ENCODE measurements at regions not wholly inside any gene's neighbourhood (a gene's known extent, or its start where the extent isn't known, plus 50 kb on each side); places are given as distances from the start of the nearest gene placed in this dataset.
"Not testable (repeated sequence)": the region's sequence is repeated elsewhere in the genome, so short reads cannot be mapped to it uniquely, and the experiment has no call there.

DNA sequence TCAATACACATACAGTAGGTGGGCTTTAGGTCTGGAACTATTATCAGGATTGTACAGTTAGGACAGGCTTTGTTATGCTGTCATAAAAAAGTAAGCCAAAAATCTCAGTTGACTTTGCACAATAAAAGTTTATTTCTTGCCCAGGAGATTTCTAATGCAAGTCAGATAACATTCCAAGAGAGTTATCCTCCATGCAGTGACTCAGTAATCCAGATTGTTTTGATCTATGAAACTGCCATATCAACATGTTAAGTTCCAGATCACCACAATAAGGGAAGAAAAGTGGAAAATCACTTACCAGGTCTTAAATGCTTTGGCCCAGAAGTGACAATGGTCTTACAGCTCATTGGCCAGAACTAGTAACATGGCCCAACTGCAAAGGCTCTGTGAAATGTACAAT, 636.2 kb upstream of the KLF12 start:
- no peak for DNase-seq

DNA sequence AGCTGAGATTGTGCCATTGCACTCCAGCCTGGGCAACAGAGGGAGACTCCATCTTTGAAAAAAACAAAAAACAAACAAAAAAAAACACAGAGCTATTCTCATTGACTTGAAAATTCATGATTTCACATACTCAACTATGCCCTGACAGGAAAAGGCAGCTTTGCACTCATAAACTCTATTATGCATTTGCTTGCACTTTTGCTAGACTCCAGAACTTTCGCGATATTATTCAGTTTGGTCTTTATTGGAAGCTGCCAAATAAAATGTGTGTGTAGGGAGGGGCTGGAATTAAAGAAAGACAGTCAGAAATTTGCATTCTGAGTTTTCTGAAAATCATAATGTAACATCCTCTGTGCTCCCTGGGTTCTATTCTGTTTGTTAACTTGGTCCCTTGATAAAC, 635.1 kb upstream of the KLF12 start:
- no peak for DNase-seq

DNA sequence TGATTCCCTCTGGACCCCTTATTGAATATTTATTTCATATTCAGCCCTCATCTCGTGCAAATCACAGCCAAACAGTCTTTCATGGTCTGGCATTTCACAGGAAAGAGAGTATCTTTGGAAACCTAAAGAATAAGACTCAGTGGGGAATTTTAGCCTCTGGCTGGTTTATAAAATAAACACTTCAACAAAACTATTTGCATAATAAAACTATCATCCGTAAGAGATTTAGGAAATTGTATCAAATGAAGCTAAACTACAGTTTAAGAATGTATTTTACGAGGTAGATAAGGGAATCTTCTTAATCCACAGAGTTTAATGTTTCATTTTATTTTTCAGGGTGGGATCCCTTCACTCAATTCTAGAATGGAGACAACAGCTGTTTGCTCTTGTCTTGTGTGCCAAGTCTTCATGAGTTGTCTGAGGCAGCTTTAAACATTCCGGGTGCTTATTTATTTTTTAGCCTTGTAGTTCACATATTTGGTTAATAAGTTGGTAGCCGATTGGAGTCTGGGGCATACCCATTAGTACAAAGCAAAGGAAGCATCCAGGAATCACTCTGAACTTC, 634.4 kb upstream of the KLF12 start:
- DNase-seq, result no peak

DNA sequence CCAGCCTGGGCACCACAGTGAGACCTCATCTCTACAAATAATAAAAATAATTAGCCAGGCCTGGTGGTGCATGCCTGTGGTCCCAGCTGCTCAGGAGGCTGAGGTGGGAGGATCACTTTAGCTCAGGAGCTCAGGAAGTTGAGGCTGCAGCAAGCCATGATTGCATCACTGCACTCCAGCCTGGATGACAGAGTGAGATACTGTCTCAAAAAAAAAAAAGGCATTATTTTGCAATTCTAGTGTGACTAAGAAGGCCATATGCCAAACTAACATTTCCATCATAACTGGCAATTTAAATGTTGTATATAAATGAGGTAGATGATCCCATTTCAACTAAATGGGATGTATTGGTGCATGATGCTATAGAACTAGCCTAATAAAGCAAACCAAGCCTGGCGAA, 632.8 kb upstream of the KLF12 start:
- DNase-seq, result no peak

DNA sequence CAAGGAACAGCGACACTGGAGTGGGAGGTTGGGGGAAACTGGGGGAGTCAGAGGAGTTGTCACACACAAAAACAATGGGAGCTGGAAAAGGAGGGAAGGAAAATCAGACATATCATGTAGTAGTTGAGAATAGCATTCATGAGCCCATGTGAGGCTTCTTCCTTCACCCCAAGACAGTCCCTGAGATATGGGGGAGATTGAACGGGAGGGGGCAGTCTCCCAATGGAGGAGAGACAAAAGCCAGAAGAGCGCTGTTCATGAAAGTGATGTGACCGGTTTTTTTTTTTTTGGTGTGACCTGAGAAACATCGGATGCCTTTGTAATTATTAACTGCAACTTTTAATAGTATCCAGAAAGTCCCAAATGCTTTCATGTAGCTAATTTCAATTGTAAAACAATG, 631.8 kb upstream of the KLF12 start:
- DNase-seq, result no peak

DNA sequence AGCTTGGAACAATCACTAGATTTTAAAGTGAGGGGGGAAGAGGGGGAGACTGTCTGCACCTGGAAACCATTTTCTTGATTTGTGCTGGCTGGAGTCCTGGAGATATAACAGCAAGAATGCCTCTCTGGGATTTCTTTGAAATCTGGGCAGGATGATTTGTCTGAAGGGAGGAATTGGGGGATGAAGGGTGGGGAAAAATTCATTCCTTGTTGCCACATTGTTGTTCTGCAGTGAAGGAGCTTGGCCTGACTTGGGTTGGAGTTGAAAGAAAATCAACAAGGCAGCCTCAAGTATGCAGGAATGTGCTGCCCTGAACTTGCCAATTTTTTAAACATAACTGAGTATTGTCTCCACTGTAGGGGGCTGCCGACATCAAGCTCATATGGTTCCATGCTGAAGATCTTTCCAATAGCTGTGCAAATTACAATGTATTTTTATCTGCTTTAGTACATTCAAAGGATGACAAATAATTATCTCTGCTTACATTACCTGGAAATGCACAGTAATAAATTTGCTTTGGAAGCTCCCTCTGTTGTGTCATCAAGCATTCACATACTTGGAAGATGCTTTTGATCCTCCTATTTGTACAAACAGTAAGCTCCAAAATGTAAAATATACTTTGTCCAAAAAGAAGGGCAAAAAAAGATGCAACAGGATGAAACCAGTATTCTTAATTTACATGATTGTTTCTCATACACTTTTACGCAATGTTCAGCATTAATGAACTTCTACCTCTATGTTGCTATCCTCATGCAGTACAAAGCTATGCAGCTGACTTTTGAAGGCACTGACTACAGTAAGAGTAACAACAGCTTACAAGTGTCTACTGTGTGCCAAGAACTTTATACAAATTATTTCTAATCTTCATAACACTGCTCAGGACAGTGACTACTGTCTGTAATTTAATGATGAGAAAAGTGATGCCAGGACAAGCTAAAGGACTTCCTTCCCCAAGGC, 627.9 kb upstream of the KLF12 start:
- DNase-seq, result no peak

DNA sequence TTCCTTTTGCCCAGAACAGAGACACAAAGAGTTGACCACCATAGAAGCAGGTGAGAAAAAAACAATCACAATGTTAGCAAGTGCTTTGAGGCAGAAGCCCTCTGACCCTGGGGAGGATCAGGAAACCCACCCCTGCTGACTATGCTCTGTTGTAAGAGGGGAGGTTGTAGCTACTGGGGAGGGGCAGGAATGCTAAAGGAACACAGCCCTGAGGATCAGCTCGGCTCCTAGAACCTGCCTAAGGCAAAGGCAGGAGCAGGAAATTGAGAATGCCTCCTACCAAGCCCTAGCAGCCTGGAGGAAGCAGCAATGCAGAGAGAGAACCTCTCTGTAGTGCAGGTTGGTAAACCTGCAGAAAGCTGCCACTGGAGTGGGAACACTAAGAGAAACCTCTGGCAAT, 624.0 kb upstream of the KLF12 start:
- DNase-seq, result no peak

DNA sequence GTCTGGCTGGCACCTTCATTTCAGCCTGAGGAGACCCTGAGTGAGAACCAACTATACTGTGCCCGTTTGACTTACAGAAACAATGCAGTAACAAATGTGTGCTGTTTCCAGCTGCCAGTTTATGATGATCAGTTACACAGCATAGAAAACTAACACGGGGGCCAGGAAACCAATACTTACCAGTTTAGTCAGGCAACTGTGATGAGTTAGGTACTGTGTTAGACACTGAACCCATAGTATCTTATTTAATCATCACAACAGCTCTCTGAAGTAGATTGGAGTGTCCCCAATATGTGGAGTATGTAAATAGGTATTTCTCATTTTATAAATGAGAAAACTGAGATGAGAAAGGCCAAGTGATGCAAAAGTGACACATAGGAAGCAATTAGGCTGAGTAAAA, 620.9 kb upstream of the KLF12 start:
- DNase-seq, result no peak

DNA sequence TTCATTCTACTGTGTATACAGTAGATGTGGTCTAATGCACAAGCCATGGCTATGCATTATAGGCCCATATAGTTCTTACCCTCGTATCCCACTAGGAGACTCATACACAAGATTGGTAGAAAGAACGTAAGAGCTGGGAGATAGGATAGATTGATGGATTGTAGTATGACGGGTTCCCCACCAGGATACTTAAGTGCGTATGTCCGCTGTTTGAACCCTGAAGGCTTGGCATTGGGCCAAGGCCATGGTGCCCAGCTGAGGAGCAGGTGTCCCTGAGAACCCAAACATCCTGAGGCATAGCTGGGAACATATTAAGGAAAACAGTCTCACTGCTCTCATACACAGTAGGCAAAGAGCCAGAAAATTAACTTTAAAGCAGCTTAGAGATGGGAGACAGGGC, 617.5 kb upstream of the KLF12 start:
- DNase-seq, result no peak

DNA sequence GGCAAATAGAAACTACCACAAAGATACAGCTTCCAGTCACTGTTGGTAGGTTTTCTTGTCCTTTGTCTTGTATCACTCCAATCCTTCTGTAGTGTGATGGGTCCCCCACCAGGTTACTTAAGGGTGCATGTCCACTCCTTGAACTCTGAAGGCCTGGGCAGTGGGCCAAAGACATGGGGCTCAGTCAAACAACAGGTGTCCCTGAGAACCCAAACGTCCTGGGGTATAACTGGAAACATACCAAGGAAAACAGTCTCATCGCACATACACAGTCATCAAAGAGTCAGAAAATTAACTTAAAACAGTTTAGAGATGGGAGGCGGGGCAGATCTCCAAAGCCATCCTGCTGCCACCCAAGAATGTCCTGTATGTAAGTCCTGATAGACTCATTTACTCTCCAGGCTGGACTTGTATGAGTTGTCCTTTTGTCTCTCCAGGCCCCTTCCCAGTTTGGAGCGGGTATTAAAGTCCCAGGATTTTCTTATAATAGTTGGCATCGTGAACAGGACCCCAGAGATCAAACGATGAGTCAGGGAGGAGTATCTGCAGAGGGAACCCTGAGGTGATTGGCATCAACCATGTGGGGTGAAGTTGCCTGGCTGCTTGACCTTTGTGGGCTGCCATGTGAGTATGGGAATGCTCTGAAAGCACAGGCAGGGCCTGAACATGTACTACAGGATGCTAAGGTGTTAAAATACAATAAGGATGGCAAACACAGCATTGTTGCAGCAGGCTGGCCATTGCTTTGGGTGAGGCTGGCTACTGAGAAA, 613.2 kb upstream of the KLF12 start:
- no peak for DNase-seq

DNA sequence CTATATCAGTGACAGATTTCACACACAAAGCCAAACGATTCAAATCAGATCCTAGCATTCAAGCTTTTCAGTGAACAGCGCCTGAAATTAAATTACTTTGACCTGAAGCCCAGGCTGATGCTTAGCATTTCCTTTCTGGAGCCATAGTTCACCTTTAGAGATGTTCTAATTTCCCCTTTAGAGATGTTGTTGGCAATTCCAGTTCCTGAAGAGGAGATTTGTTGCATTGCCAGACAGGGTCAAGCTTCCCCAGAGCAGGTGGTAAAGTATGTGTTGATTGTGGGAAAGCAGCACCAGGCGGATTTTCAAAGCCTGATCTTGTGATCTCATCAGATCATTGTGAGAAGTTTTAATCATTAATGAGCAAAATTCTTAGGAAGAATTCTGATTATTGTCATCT, 609.8 kb upstream of the KLF12 start:
- no peak for DNase-seq

DNA sequence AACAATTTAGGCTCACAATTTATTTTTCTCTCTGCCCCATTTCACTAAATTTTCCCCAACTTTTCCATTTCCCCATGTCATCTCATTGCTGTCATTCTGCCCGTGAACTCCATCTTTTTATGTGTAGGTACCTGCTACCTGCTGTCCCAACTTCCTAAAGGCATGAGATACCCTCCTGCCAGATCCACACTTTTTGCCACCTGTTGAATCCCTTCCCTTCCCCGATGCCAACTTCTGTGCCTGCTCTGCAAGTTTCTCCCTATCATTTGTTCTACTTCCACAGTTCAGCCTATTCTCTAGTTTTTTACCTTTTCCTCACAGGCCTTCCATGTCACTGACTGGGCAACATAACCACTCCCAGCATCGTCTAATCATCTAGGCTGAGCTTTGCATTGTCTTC, 607.5 kb upstream of the KLF12 start:
- DNase-seq, result no peak

DNA sequence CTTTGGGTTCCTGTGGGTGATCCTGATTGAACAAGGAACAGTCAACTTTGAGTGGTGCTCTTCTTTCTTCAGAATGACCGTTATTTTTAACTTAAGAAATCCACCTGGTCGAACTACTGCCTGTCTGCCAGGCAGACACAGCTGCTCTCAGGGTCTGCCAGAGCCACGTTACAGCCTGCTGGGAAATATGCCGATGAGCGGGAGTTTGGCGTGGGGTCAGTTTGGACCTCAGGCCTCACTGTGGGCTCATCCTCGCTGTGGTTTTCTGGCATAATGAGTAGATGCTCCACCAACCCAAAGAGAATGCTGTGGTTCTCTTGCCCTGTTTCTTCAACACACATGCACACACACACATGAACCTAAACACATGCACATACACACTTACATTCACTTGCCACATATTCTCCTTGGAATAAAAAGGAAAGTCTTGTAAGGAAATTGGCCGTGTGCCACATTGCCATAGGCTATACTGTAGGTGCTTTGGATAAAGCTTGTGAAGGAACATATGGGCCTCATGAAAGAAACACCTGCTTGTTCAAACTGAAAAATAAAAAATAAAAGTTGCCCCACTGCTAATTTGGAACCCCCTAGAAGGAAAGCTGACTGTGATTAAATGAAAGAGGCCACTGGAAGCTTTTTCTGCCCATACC, 598.7 kb upstream of the KLF12 start:
- no peak for DNase-seq

DNA sequence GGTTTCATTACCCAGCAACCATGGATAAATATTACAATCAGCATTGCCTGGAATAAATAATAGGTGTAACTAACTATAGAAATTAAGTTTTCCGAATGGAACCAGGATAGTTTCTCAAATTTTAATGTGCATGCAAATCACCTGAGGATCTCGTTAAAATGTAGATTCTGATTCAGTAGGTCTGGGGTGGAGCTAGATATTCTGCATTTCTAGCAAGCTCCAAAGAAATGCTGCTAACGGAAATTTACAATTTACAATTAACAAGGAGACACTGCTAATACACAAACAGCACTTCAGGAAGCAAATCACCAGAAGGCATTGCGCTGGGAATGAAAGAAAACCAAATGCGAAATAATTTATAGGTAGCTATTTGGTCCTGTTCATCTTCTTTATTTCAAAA, 597.5 kb upstream of the KLF12 start:
- DNase-seq, result no peak

DNA sequence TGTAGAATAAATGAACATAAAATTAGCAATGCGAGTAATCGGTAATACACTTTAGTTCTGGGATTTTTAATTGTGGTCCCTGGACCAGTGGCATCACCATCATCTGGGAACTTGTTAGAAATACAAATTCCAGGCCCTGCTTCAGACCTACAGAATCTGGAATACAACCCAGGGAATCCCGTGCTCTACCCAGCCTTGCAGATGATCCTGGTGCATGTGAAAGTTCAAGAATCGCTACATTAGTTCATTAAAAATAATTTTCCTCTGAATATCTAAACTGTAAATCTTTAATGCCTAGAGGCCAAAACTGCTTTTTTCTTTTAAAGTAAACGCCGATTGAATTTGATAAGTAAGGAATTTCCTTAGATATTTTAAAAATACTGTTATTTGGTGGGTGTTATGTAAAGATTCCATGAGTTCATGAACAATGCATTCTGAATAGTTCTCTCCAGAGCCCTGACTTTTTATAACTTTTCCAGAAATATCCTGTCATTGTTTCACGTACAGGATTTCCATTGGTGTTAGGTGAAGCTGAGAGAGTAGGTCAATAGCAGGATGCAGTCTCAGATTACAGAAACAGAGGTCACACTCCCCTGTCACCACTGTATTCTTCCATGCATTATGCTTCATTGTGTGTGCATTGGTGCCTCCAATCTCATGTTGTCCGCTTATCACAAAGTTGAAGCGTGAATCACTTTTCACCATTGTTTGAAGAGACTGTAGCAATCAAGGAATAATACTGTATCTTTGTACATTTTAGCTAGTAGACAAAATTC, 596.5 kb upstream of the KLF12 start:
- no peak for DNase-seq

DNA sequence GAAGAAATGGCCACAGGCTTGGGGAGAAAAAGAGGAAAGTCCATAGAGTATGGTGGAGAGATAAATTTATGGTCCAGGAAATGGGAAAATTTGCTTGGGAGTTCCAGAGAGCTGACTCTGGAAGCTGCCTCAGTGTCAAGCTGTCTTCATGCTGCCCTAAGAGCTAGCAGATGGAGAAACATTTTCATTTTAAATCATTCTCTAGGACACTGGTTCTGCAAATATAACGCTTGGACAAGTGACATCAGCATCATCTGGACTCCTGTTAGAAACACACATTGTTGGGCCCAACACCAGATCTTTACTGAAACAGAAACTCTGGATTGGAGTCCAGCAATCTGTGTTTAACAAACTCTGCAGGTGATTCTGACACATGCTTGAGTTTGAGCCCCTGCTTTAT, 592.0 kb upstream of the KLF12 start:
- no peak for DNase-seq

DNA sequence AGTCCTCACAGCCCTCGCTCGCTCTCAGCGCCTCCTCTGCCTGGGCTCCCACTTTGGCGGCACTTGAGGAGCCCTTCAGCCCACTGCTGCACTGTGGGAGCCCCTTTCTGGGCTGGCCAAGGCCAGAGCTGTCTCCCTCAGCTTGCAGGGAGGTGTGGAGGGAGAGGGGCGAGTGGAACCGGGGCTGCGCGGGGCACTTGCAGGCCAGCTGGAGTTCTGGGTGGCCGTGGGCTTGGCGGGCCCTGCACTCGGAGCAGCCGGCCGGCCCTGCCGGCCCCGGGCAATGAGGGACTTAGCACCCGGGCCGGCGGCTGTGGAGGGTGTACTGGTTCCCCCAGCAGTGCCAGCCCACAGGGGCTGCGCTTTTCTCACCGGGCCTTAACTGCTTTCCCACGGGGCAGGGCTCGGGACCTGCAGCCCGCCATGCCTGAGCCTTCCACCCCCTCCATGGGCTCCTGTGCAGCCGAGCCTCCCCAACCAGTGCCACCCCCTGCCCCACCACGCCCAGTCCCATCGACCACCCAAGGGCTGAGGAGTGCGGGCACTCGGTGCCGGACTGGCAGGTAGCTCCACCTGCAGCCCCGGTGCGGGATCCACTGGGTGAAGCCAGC, 584.1 kb upstream of the KLF12 start:
- DNase-seq, result not testable (repeated sequence)

DNA sequence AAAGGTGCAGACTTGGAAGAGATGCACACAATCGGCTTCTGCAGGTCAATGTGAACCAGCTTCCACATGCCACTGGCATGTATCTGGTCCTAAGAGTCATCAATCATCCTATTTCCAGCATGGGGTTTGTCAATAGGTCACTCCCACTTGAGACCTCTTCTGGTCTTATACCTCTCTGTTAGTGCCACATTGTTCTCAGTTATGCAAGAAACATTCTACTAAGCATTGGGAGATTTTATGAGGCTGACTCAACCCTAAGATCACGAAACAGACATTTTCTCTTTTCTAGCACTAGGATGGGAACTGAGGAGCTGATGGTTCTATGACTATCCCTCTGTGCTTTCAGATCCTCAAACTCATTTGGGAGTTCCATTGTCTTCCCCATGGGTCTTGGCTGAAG, 581.5 kb upstream of the KLF12 start:
- no peak for DNase-seq

DNA sequence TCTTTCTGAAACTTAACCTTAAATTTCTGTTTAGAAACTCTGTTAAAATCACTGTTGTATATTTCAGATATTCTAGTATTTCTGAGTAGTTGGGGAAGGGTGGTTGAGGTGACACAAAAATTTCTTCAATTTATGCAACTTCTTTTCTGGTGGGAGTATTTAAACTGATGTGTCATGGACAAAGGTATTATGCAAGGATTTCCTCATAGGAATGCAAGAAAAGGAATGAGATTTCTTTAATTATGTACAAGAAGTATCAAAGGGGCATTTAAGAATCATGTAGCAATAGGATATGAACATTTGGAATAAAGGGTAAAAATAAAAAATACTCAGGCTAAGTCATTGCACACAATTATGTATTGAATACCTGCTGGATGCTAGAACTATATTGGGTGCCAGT, 575.8 kb upstream of the KLF12 start:
- DNase-seq, result no peak

DNA sequence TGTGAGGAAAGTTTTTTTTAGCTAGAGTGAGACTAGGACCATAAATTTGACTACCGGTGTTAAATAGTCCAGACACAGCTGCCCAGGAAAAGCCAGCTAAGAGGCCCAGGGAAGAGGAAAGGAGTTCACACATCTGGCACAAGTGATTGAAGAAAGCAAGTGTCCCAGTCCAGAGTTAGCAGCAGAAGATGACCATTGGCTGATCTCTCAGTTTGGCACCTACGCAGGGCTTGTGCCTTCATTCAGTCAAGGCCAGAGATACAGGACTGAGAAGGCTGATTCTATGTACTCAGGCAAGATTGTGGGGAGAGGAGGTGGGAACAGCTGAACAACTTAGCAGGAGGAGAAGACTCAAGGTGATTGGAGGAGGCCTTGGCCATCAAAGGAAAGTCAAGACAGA, 575.0 kb upstream of the KLF12 start:
- no peak for DNase-seq

DNA sequence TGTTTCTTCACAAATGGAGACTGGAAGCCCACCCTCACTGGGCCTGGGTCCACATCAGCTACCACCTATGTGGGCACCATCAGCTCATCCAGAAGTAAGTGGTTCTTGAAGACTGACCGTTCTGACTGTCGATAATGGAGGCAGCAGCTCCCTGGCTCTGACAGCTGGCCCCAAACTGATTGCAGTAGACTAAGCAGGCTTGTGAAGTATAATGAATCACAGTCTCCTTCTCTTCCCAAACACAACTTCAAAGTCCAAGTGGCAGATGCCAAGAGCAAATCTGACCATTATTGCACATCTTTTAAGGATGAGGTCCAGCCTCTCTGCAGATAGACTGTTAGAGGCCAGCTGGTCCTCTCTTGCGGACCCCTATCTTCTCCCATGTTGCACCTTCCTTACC, 574.4 kb upstream of the KLF12 start:
- no peak for DNase-seq

DNA sequence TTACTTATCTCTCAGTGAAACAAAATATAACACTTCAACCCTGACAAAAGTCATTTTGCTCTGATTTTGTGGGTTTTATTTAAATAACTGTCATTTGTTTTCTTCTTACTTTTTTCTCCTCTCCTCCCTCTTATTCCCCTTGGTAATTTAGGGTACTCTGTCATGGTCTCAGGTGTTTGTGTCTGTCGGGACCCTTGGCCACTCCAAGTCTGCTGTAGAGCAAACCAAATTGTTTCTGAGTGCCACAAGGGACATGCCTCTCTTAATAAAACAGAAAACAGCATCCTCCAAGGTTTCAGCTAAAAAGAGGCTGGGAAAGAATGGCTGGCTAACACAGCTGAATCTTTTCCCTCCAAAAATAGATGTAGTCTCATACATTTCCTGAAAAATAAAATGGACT, 573.1 kb upstream of the KLF12 start:
- DNase-seq, result no peak
